ENCODE measurements at regions not wholly inside any gene's neighbourhood (a gene's known extent, or its start where the extent isn't known, plus 50 kb on each side); places are given as distances from the start of the nearest gene placed in this dataset.
"Not testable (repeated sequence)": the region's sequence is repeated elsewhere in the genome, so short reads cannot be mapped to it uniquely, and the experiment has no call there.

DNA sequence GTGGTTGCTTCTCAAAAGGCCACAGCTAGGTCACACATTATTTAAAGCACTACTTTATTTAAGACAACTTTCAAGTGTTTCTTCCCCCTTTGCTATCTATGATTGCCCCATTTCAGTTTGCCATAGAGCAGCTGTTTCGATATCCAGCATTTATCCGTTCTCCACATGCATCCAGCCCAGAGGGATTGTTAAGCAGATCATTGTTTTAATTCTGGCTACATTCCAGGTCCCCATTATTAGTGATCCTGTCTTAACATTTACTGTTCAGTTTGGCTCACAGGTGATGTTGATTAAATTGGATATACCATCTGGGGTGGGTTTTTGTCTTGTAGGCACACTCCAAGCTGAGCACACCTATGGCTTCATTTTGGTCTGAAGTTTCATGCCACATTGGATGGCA, 638.7 kb downstream of the ZEB2 start:
- no peak for DNase-seq (ENCODE audit: low read depth)

DNA sequence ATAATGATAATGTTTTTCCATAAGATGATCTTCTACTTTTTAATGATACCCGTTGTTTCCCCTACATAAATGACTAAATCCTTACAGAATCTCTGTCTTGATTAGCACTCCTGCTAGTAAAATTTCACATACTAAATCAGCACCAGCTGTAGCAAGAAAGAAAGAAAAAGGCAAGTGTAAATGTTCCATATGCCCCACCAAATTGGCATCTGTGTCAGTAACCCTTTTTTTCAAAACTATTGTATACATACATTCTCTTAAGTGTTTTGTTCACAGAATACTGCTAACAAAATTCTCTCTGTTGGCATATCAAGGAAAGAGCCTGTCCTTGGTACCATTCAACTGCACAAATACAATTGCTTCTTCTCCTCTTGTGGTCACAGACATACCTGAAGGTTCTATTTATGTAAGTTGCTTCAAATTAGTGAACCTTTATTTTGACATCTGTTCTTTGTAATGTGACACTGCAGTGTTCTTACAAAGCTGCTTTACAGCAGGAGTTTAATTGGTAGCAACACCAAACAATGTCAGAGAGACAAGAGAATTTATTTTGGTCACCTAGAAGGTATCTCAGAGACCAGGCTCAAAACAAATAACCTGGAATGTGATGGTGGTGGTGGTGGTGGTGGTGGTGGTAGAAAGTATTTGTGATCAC, 641.9 kb downstream of the ZEB2 start:
- no peak for DNase-seq (ENCODE audit: low read depth)

DNA sequence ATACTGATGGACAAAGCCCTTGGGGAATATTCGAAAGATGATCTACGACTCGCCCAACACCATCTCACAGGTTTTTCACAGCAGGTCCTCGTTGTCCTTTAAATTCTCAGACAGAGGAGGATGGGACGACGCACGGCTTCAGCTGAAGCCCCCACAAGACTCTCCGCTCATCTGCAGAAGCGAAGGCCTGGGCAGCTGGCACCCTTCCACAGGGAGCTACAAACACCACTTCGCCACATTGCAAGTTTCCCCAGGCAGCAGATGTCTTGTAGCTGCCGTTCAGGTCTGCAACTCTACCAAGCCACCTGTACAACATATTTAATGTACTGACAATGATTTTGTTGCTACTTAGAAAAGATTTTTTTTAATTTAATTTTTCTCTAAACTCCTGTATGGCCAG, 642.9 kb downstream of the ZEB2 start:
- no peak for DNase-seq (ENCODE audit: low read depth)

DNA sequence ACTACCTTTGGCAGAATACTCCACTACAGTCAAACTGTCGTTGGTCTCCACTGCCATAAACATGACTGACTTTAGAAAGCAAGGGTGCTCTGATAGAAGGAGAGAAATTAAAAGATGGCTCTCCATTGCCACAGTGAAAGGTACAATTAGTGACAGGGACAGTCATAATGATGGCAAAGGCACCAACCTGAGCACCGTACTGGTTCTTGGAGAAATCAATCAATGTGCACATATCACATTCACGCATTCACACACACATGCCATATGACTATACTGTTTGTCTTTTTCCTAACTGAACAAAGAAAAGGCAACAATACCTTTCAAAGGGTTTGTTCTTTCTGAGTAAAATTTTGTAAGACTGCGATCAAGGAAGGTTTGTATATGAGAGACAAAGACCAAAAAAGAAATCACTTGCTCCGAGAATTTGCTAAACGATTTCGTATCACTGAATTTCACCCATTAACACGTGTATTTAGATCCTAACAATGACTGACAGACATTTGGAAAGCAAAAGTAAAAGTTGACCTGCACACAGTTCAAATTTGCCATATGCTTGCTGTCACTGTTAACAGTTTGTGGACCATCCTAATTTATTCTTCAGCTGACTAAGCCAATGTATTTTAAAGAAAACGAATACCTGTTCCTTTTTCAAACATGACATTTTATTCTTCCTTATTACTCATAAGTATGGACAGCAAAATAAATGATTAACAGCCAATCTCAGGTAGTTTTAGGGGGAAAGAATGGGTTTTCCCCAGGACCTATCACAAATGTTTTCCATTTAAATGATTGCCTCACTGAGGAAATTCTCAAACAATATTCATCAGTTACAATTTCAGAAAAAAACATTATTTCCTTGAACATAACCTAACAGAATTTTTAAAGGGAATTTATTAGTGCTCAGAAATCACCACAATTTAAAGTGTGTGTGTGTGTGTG, 644.4 kb downstream of the ZEB2 start:
- DNase-seq (ENCODE audit: low read depth) = no peak

DNA sequence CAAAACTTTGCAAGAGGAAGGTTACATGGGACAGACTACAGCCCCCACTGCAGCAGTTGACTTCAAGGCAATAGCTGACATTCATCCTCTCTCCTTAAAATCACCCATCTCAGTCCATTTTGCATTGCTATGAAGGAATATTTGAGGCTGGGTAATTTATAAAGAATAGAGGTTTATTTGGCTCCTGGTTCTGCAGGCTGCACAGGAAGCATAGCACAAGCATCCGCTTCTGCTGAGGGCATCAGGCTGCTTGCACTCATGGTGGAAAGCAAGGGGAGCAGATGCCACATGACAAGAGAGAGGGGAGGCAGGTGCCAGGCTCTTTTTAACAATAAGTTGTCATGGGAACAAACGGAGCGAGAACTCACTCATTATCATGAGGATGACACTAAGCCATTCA, 646.0 kb downstream of the ZEB2 start:
- no peak for DNase-seq (ENCODE audit: low read depth)

DNA sequence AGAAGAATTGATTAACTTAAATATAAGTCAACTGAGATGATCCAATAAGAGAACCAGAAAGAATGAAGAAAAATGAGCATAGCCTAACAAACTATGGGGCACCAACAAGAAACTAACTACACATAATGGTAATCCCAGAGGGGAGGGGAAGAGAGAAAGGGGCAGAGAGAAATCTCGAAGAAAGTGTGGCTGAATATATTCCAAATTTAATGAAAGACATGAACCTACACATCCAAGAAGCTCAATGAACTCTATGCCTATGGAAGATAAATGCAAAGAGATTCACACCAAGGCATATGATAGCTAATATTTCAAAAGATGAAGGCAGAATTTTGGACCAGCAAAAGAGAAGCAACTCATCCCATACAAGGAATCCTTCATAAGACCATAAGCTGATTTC, 649.2 kb downstream of the ZEB2 start:
- no peak for DNase-seq (ENCODE audit: low read depth)

DNA sequence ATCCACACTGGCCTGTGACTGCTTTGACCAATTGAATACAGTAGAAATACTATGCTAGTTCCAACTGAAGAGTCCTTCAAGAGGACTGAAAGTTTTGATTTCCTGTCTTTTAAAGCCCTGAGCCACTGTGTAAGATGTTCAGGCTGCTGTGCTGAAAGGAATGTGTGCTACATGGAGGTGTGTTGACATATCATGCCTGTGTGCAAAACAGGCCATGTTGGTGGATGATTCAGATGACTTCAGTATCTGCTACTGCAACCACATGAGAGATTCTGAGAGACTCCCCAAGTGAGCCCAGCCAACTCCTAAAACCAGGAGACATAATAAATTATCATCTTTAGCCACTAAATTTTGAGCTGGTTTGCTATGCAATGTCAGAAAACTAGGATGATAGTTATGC, 662.9 kb downstream of the ZEB2 start:
- DNase-seq (ENCODE audit: low read depth) = no peak

DNA sequence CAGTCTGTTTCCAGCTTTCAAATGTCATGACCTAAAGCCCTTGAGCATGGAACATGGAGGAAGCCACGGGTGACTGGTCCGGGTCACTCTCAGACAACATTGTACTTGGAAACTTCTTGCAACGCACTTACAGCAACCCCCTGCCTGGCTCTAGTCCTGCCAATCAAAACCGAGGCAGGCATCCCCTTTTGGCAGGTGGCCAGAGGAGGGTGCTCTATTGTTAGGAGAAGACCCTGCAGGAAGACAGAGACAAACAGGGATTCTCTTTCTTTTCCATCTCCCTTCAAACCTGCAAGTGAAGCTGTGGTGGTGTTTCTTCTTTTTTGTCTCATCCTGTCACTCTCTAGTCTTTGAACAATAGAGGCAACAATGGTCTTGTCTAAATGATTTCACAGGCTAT, 667.2 kb downstream of the ZEB2 start:
- no peak for DNase-seq (ENCODE audit: low read depth)

DNA sequence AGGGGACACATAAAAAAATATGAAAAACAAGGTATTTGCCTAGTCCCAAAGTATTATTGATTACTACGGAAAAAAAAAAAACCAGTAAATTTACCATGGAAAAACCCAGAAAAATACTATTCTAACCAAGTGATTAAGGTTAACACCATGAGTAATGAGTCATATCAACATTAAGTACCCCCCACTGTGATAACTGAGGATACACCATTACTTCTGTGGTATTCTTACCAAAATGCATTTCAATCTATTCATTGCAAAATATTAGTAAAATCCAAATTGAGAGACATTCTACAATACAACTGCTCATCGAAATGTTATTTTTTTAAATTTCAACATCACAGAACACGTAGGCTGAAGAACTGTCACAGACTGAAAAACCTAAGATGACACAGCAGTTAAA, 669.8 kb downstream of the ZEB2 start:
- DNase-seq (ENCODE audit: low read depth) = no peak

DNA sequence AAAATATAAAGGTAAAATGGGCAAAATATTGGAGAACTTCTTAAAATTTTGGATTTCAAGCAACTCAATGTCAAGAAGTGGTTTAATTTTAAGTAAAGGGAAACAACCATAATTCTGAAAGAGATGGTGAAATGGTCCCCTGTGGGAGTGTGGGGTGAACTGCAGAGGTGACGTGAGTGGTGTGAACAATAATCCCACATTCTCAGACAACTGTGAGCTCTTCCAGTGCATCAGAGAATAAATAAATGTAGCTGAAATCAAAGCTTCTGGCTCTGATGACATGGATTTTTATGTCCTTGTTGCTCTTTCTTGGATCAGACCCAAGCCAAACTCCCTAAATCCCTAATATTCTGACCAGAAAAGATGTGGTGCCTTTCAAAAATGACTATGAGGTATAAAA, 672.7 kb downstream of the ZEB2 start:
- no peak for DNase-seq (ENCODE audit: low read depth)

DNA sequence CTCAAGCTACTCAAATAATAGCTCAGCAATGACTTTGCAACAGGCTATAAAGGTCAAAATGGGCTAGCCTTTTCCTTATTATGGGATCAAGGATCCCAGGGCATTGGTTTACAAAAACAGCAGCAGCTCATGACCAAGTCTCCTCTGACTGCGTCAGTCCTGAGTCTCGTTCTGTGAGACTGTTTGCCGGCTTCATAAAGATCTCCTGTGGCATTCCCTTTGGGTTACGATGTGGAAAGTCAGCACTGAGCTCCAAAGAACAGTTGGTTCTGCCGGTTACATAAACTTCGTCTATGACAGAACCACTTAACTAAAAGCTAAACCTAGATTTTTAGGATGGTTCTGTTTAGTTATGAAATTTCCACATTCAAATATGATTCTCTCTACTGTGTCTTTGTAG, 674.9 kb downstream of the ZEB2 start:
- DNase-seq (ENCODE audit: low read depth) = no peak

DNA sequence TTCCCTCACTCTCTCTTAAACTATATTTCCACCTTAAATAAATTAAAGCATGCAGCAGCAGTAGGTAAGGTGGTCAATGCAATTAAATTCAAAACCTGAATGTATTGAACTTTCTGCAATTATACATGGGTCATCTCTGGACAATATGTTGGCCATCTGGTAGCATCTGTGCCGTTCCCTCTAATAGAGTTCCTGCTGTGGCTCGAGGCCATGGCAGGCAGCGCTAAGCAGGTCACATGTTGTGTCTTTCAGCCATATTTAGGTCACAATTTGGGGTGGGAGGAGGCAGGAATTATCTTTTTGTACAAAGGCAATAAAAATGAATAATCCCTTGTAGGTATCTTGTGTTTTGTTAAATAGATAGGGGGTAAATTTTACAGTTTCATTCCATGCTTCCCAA, 676.2 kb downstream of the ZEB2 start:
- DNase-seq (ENCODE audit: low read depth) = no peak

DNA sequence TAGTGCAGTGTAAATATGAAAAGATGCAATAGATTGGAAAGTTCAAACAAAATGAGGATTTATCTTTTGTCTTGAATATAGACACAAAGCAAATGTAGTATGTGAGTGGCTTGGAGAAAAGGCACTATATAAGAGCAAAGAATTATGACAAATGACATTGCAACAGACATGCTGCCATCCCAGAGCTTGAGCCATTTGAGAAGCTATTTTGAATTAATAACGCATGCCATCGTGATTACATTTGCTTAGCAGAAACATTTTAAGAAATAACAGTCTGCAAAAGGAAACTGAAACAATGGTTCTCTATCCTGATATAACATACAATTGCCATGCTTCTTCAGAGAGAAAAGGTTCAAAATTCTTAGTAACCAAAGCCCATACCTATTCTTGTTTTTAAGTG, 677.1 kb downstream of the ZEB2 start:
- no peak for DNase-seq (ENCODE audit: low read depth)

DNA sequence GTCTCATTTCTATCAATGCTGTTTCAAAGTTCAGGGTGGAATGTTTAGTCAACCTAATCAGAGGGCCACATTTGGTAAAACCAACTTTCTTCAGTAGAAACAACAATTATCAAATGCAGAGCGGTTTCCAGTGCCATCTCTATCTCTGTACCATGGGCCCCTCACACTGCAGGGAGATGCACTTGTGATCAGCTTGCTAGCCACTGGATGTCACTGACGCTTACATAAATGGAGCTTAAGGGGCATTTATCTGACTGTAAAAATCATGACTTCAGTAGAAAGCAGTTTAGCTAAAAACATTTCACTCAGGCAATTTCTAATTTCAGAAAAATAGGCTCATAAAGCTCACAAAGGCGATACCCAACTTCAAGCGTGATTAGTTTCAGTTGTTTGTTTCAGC, 678.0 kb downstream of the ZEB2 start:
- DNase-seq (ENCODE audit: low read depth) = no peak

DNA sequence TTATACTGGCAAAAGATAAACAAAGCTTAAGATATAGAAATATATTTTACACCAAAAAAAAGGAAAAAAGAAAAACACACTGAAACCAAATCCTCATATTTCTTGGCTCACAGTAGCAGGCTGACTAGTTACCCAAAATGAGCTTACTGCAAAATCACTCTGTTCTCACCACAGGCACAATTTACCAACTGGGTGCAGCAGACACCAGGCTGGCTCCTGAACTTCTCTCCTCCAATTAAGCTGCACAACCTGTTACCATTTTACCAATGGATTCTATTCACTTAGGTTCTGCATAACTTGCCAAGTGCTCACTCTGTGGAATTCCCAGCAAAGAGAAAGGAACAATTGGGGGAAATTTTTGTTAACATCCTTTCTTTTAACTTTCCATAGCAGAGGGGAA, 679.3 kb downstream of the ZEB2 start:
- no peak for DNase-seq (ENCODE audit: low read depth)

DNA sequence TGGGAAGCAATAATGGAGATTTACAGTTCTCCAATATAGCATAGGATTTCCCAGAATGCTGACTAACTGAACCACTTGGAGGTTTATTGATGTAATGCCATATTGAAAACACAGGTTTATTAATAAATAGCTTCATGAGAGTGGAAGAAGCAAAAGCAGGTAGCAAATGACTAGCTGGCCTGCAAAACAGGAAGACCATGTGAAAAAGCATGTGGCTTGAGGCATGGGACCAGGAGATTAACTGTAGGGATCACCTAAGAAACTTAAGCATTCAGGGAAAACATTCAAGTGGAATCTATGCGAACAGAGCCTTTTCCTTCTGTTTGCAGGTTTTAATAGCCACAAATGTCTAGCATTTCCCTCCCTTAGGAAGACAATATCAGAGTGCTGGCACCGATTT, 679.7 kb downstream of the ZEB2 start:
- no peak for DNase-seq (ENCODE audit: low read depth)

DNA sequence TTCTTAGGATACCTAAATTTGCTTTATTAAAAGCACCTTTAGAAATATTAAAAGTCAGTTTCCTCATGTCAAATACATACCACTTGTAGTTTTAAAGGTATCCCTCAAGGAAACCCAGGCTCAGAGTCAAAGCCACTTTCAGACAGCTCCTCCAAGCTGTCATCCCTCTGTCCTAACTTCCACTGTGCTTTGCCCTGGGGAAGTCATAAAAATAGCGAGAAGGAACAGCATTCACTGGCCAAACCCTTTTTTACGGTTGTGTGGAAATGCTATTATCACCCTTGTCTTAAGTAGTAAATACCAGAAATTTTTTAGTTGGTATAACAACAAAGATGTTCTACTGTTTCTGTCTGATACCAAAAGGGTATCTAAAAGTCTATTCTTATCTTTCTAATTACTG, 680.5 kb downstream of the ZEB2 start:
- no peak for DNase-seq (ENCODE audit: low read depth)

DNA sequence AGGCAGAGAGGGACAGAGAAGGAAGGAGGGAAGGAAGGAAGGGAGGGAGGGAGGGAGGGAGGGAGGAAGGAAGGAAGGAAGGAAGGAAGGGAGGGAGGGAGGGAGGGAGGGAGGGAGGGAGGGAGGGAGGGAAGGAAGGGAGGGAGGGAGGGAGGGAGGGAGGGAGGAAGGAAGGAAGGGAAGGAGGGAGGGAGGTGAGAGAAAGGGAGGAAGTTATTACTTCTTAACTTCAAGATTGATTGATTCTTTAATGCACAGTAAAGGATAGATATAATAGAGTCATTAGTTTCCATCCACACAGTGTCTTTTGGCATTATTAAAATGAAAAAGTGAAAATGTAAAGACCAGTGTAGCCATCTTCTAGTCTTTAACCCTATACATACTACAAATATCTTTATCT, 682.9 kb downstream of the ZEB2 start:
- DNase-seq (ENCODE audit: low read depth) = not testable (repeated sequence)

DNA sequence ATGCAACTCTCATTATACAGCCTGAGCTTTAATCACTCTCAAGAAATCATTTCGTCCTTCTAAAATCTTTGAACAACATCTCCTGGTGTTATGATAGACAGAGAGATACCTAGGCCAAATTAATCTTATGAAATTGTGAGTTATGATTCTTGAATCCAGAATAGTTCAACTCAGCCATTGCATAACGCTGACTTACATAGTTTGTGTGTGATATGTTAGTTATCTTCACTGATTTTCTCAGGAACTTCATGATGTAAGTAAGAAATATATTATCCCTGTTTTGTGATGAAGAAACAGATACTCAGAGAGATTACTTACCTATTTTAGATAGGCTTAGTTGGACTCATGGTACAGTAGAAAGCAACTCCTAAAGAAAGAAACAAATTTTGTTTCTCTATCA, 684.4 kb downstream of the ZEB2 start:
- no peak for DNase-seq (ENCODE audit: low read depth)

DNA sequence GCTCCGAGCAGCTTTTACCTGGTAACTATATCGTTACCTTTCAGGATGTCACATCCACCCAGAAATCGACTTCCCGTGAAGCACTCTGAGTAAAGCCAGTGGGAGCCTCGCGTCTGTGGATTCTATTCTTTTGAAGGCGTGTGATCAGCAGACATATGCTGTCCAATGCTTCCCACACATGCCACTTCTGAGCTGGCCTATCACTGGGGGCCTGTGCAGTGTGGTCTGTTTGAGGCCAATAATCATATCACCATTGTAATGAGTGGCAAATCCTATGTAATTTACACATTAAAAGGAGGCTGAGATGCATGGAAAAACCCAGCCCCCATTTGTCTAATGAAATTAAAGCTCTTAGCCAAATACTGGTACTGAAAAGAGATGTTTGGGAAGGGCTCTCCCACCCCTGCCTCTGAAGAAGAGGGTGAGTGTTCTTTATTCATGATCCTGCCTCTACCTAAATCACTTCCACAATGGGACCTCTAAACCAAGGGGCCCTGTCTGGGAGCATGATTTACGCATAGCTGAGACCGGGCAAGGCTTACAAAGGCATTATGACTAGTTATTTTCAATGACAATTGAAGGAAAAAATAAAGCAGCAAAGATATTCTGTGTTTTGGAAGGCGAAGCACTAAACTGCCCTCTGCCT, 686.8 kb downstream of the ZEB2 start:
- DNase-seq (ENCODE audit: low read depth) = no peak

DNA sequence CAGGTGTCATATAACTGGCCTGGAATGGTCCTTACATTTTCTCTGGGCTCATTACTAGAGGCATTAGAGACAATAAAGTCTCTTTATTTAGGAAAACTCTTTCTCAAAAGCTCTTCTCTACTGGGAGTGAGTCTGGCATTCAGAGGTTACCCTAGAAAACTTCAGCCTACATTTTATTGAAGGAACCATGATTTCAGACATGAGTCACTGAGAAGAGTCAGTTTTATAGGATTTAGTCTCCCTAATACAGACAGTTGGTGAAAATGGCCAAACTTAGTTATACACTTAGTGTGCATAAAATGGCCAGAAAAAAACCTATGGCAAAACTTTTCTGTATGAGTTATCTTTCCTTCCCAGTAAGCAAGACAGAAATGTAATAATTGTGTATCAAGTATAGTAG, 689.4 kb downstream of the ZEB2 start:
- no peak for DNase-seq (ENCODE audit: low read depth)

DNA sequence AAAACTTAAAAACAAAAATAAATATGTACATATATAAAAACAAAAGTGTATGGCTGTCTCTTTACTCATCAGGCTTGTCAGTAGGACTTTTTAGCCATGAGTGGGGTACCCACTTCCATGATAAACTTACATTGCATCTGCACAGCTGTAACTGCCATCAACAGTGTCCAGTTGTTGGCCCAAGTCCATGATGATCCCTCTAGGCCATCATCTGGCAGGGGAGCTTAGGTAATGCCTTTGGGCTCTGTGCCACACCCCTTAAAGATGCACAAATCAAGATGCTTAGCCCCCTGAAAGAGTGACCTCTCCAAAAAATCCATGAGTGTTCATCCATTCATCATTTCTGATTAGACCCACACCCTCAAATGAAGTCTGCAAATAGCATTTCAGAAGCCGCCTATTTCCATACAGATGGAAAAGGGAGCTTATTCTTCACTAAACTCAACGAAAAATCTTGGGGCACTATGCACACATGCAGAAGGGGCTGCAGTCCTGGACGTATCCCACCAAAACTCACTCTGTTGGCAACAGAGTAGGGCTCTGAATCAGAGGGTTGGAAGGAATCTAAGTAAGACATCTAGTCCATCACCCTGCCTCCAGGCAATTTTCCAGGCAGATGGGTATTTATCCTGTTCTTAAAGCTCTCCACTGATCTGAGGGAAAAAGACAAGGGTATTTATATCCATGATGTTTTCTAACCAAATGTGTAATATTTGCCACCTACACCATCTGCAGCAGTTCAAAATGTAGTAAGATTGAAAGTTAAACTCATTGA, 691.0 kb downstream of the ZEB2 start:
- no peak for DNase-seq (ENCODE audit: low read depth)
